Neuron (in vitro differentiated cells): ENCODE measurements at regions not wholly inside any gene's neighbourhood (a gene's known extent, or its start where the extent isn't known, plus 50 kb on each side); places are given as distances from the start of the nearest gene placed in this dataset.
"Not testable (repeated sequence)": the region's sequence is repeated elsewhere in the genome, so short reads cannot be mapped to it uniquely, and the experiment has no call there.

ENCODE experiments used
- H2AFZ ChIP-seq: one replicate; pipeline ENCODE4 v1.6.1; 2013; ENCODE audit warnings: low read depth, mild to moderate bottlenecking, inconsistent platforms, low read length, moderate library complexity
- H3K27me3 ChIP-seq: one replicate; pipeline ENCODE4 v1.6.1; 2013; ENCODE audit warnings: low read length; ENCODE audit not compliant: insufficient read depth
- H3K36me3 ChIP-seq: one replicate; pipeline ENCODE4 v1.6.1; 2013; ENCODE audit warnings: low read length; ENCODE audit not compliant: insufficient read depth
- H3K4me1 ChIP-seq: one replicate; pipeline ENCODE4 v1.6.1; 2013; ENCODE audit warnings: low read length; ENCODE audit not compliant: insufficient read depth
- H3K4me3 ChIP-seq: 2 replicates; pipeline ENCODE4 v1.5.1; 2013; ENCODE audit warnings: mild to moderate bottlenecking, low read length, moderate library complexity
- H3K9me3 ChIP-seq: one replicate; pipeline ENCODE4 v1.6.1; 2013; ENCODE audit warnings: low read length

- Histone ChIP-seq H3K4me3 (no peak overlapping the region), H3K4me1 (peaks cover 4% of the 10 kb centered on the region), H3K36me3 (no peaks in the 10 kb centered on the region), H3K9me3 (no peaks in the 10 kb centered on the region), H2AFZ (no peak overlapping the region), H3K27me3 (no peaks in the 10 kb centered on the region)
Observed at GRCh38 chr20:11511821-11512220, 405.9 kb upstream of the BTBD3 start.

- not testable (repeated sequence) for H3K36me3 ChIP-seq, H3K27me3 ChIP-seq, H2AFZ ChIP-seq, H3K4me1 ChIP-seq, H3K9me3 ChIP-seq, H3K4me3 ChIP-seq
Observed at GRCh38 chr20:11513241-11513745, 404.4 kb upstream of the BTBD3 start.

GRCh38 chr20:11516448-11516847 lies 401.2 kb upstream of the BTBD3 start:
- Histone ChIP-seq H2AFZ (no peak overlapping the region), H3K27me3 (no peaks in the 10 kb centered on the region), H3K4me1 (peaks cover 4% of the 10 kb centered on the region), H3K36me3 (no peaks in the 10 kb centered on the region), H3K9me3 (no peaks in the 10 kb centered on the region), H3K4me3 (no peak overlapping the region)

GRCh38 chr20:11520596-11520995 lies 397.1 kb upstream of the BTBD3 start:
- Histone ChIP-seq H3K36me3 (no peaks in the 10 kb centered on the region), H2AFZ (no peak overlapping the region), H3K4me3 (no peak overlapping the region), H3K9me3 (no peaks in the 10 kb centered on the region), H3K27me3 (no peaks in the 10 kb centered on the region), H3K4me1 (no peaks in the 10 kb centered on the region)

- Histone ChIP-seq H3K9me3 (no peaks in the 10 kb centered on the region), H2AFZ (no peak overlapping the region), H3K36me3 (no peaks in the 10 kb centered on the region), H3K27me3 (no peaks in the 10 kb centered on the region), H3K4me3 (no peak overlapping the region), H3K4me1 (no peaks in the 10 kb centered on the region)
Observed at GRCh38 chr20:11521476-11522365, 396.0 kb upstream of the BTBD3 start.

GRCh38 chr20:11522366-11522741 lies 395.3 kb upstream of the BTBD3 start:
- Histone ChIP-seq H3K4me1 (no peaks in the 10 kb centered on the region), H3K4me3 (no peak overlapping the region), H3K9me3 (no peaks in the 10 kb centered on the region), H3K27me3 (no peaks in the 10 kb centered on the region), H3K36me3 (no peaks in the 10 kb centered on the region), H2AFZ (peak overlapping the region; percentile 30)

GRCh38 chr20:11529047-11529446 lies 388.6 kb upstream of the BTBD3 start:
- no peaks in the 10 kb centered on the region for H3K9me3 ChIP-seq
- H2AFZ ChIP-seq = no peak overlapping the region
- H3K27me3 ChIP-seq = no peaks in the 10 kb centered on the region
- no peaks in the 10 kb centered on the region for H3K36me3 ChIP-seq
- no peak overlapping the region for H3K4me3 ChIP-seq
- H3K4me1 ChIP-seq = no peaks in the 10 kb centered on the region

- H3K9me3 ChIP-seq = no peaks in the 10 kb centered on the region
- H3K36me3 ChIP-seq = no peaks in the 10 kb centered on the region
- H3K27me3 ChIP-seq = no peaks in the 10 kb centered on the region
- peaks cover 10% of the 10 kb centered on the region for H3K4me1 ChIP-seq
- no peak overlapping the region for H2AFZ ChIP-seq
- H3K4me3 ChIP-seq = no peak overlapping the region
Observed at GRCh38 chr20:11537032-11537431, 380.7 kb upstream of the BTBD3 start.

- no peaks in the 10 kb centered on the region for H3K27me3 ChIP-seq
Observed at GRCh38 chr20:11539450-11539849, 378.2 kb upstream of the BTBD3 start.

GRCh38 chr20:11540558-11540957 lies 377.1 kb upstream of the BTBD3 start:
- no peaks in the 10 kb centered on the region for H3K36me3 ChIP-seq
- H3K27me3 ChIP-seq = no peaks in the 10 kb centered on the region
- H3K4me3 ChIP-seq = no peak overlapping the region
- peak overlapping the region; percentile 52 for H2AFZ ChIP-seq
- H3K4me1 ChIP-seq = peaks cover 24% of the 10 kb centered on the region
- no peaks in the 10 kb centered on the region for H3K9me3 ChIP-seq

More at GRCh38 chr20:11539450-11539849, 378.2 kb upstream of the BTBD3 start:
- H2AFZ ChIP-seq = no peak overlapping the region
- H3K36me3 ChIP-seq = no peaks in the 10 kb centered on the region
- no peak overlapping the region for H3K4me3 ChIP-seq
- peaks cover 24% of the 10 kb centered on the region for H3K4me1 ChIP-seq
- no peaks in the 10 kb centered on the region for H3K9me3 ChIP-seq

- H2AFZ ChIP-seq = no peak overlapping the region
- H3K4me3 ChIP-seq = no peak overlapping the region
Observed at GRCh38 chr20:11542645-11543044, 375.0 kb upstream of the BTBD3 start.

GRCh38 chr20:11544029-11544678 lies 373.5 kb upstream of the BTBD3 start:
- no peaks in the 10 kb centered on the region for H3K36me3 ChIP-seq
- no peaks in the 10 kb centered on the region for H3K9me3 ChIP-seq
- H3K4me3 ChIP-seq = no peak overlapping the region
- no peak overlapping the region for H2AFZ ChIP-seq
- H3K4me1 ChIP-seq = peaks cover 24% of the 10 kb centered on the region
- H3K27me3 ChIP-seq = no peaks in the 10 kb centered on the region

More at GRCh38 chr20:11542645-11543044, 375.0 kb upstream of the BTBD3 start:
- no peaks in the 10 kb centered on the region for H3K36me3 ChIP-seq
- H3K27me3 ChIP-seq = no peaks in the 10 kb centered on the region
- peaks cover 24% of the 10 kb centered on the region for H3K4me1 ChIP-seq
- H3K9me3 ChIP-seq = no peaks in the 10 kb centered on the region

GRCh38 chr20:11546939-11547338 lies 370.8 kb upstream of the BTBD3 start:
- H3K4me1 ChIP-seq = peaks cover 15% of the 10 kb centered on the region
- no peaks in the 10 kb centered on the region for H3K9me3 ChIP-seq
- H3K4me3 ChIP-seq = no peak overlapping the region
- H2AFZ ChIP-seq = no peak overlapping the region
- H3K27me3 ChIP-seq = no peaks in the 10 kb centered on the region
- H3K36me3 ChIP-seq = no peaks in the 10 kb centered on the region
